Activated CD8-positive, alpha-beta memory T cell treated with anti-CD3 and anti-CD28 coated beads, Interleukin-2, amount 50 U/mL, for 1 hour (primary cell): ENCODE measurements at regions not wholly inside any gene's neighbourhood (a gene's known extent, or its start where the extent isn't known, plus 50 kb on each side); places are given as distances from the start of the nearest gene placed in this dataset.

Experiments used
- DNase-seq: peaks from one replicate; pipeline ENCODE4 v3.0.0-alpha.2; 2020; ENCODE audit errors: extremely low read depth

- DNase-seq = no peak
These were observed 1141.8 kb downstream of the PCDH17 start for GRCh38 chr13:58773280-58773859.

- no peak for DNase-seq
These were observed 1151.2 kb downstream of the PCDH17 start for GRCh38 chr13:58782736-58783135.

- DNase-seq = no peak
These were observed 1161.3 kb downstream of the PCDH17 start for GRCh38 chr13:58792854-58793253.

- no peak for DNase-seq
These were observed 1164.2 kb downstream of the PCDH17 start for GRCh38 chr13:58795715-58796114.

GRCh38 chr13:58804832-58805231 is 1173.3 kb downstream of the PCDH17 start:
- DNase-seq = no peak

- DNase-seq = no peak
These were observed 1174.9 kb downstream of the PCDH17 start for GRCh38 chr13:58806401-58806800.

- DNase-seq = no peak
These were observed 1192.2 kb downstream of the PCDH17 start for GRCh38 chr13:58823701-58824100.

GRCh38 chr13:58827904-58828303 is 1196.4 kb downstream of the PCDH17 start:
- no peak for DNase-seq

GRCh38 chr13:58830841-58831240 is 1199.3 kb downstream of the PCDH17 start:
- no peak for DNase-seq

GRCh38 chr13:58838615-58839014 is 1207.1 kb downstream of the PCDH17 start:
- no peak for DNase-seq

- DNase-seq = no peak
These were observed 1211.5 kb downstream of the PCDH17 start for GRCh38 chr13:58843071-58843470.

GRCh38 chr13:58843567-58843966 is 1212.0 kb downstream of the PCDH17 start:
- DNase-seq = no peak

- no peak for DNase-seq
These were observed 1218.6 kb downstream of the PCDH17 start for GRCh38 chr13:58850161-58850560.

- DNase-seq = no peak
These were observed 1220.5 kb downstream of the PCDH17 start for GRCh38 chr13:58852076-58852475.

- DNase-seq = no peak
These were observed 1223.7 kb downstream of the PCDH17 start for GRCh38 chr13:58855283-58855682.

GRCh38 chr13:58858870-58859371 is 1227.4 kb downstream of the PCDH17 start:
- DNase-seq = no peak

GRCh38 chr13:58865286-58865685 is 1233.7 kb downstream of the PCDH17 start:
- no peak for DNase-seq

- DNase-seq = no peak
These were observed 1238.0 kb downstream of the PCDH17 start for GRCh38 chr13:58869566-58869965.

GRCh38 chr13:58876473-58876872 is 1244.9 kb downstream of the PCDH17 start:
- DNase-seq = no peak

- no peak for DNase-seq
These were observed 1247.6 kb downstream of the PCDH17 start for GRCh38 chr13:58879114-58879513.

GRCh38 chr13:58882516-58882915 is 1251.0 kb downstream of the PCDH17 start:
- DNase-seq = no peak

- DNase-seq = no peak
These were observed 1251.9 kb downstream of the PCDH17 start for GRCh38 chr13:58883405-58883804.

GRCh38 chr13:58884353-58885209 is 1253.0 kb downstream of the PCDH17 start:
- DNase-seq = no peak
